ENCODE measurements at regions not wholly inside any gene's neighbourhood (a gene's known extent, or its start where the extent isn't known, plus 50 kb on each side); places are given as distances from the start of the nearest gene placed in this dataset.

DNA sequence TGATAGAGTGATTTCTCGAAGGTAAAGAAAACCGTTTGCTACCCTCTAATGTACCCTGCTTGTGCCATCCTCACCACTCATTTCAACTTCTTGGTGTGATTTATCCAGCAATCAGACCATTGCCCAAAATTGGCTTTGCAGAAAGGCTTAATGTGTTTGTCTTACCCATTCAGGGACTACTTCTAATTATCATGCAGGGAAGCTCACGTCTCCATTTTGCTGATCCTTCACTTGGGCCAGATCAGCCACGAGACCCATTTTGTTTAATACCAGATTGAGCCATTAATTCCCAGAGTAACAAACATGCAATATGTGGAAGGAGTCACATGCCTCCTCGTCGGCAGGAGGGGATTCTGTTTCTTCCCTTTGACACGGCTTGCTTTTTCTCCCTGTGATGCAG, 51.1 kb upstream of the CRY1 start:
- no peak overlapping the region for H3K4me3 ChIP-seq (ENCODE audit: low read length, poor library complexity, severe bottlenecking)
- no peak for TF ChIP-seq EZH2phosphoT487 (IDR thresholded peaks at IDR 0.05; ENCODE audit: borderline replicate concordance)
- TF ChIP-seq, protein P1, sequence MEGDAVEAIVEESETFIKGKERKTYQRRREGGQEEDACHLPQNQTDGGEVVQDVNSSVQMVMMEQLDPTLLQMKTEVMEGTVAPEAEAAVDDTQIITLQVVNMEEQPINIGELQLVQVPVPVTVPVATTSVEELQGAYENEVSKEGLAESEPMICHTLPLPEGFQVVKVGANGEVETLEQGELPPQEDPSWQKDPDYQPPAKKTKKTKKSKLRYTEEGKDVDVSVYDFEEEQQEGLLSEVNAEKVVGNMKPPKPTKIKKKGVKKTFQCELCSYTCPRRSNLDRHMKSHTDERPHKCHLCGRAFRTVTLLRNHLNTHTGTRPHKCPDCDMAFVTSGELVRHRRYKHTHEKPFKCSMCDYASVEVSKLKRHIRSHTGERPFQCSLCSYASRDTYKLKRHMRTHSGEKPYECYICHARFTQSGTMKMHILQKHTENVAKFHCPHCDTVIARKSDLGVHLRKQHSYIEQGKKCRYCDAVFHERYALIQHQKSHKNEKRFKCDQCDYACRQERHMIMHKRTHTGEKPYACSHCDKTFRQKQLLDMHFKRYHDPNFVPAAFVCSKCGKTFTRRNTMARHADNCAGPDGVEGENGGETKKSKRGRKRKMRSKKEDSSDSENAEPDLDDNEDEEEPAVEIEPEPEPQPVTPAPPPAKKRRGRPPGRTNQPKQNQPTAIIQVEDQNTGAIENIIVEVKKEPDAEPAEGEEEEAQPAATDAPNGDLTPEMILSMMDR (conservative IDR thresholded peaks at IDR 0.05; ENCODE audit: low read length), result no peak
- no peaks in the 10 kb centered on the region for H3K4me1 ChIP-seq (ENCODE audit: insufficient read depth, low read length, poor library complexity, severe bottlenecking)

DNA sequence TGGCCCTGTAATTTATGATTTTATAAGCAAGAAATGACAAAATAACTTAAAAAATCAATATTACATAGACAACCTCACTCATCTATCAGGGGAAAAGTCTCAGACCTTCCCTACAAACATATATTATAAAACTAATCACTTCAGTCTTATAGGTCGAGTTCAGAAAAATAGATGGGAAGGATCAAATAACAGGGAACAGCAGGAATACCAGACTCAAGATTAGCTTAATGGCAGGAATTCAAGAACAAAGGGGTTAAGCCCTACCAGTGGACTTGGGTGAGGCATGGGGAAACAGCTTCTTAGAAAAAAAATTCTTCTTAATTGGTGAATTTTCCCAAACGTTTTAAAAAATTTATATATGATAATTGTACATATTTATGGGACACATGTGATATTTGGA, 51.6 kb upstream of the CRY1 start:
- Histone ChIP-seq H2AFZ (ENCODE audit: low read length) (no peak overlapping the region), H3K9me2 (replicated peaks; ENCODE audit: low read depth, low read length) (no peaks in the 10 kb centered on the region), H3K4me3 (ENCODE audit: low read length, poor library complexity, severe bottlenecking) (no peak overlapping the region), H3K4me2 (ENCODE audit: low read depth, low read length, poor library complexity, severe bottlenecking) (no peak overlapping the region), H3K36me3 (ENCODE audit: insufficient read depth, low read length) (no peaks in the 10 kb centered on the region), H3K27me3 (ENCODE audit: insufficient read depth, low read length, poor library complexity, severe bottlenecking) (no peaks in the 10 kb centered on the region), H4K20me1 (ENCODE audit: insufficient read depth, low read length, poor library complexity, severe bottlenecking) (no peaks in the 10 kb centered on the region), H3F3A (ENCODE audit: low read depth) (no peaks in the 10 kb centered on the region), H3K9me3 (ENCODE audit: insufficient read depth, low read depth, low read length) (no peaks in the 10 kb centered on the region), H3K4me1 (ENCODE audit: insufficient read depth, low read length, poor library complexity, severe bottlenecking) (no peaks in the 10 kb centered on the region), H3K79me2 (ENCODE audit: insufficient read depth, low read length) (no peaks in the 10 kb centered on the region), H3K9ac (ENCODE audit: low read depth, low read length, poor library complexity, severe bottlenecking) (no peak overlapping the region)
- TF ChIP-seq, protein P1 (conservative IDR thresholded peaks at IDR 0.05; ENCODE audit: low read length), result no peak
- no peak for TF ChIP-seq EZH2phosphoT487 (IDR thresholded peaks at IDR 0.05; ENCODE audit: borderline replicate concordance)

More for the DNA sequence above, 51.1 kb upstream of the CRY1 start:
- H3K4me2 ChIP-seq (ENCODE audit: low read depth, low read length, poor library complexity, severe bottlenecking), result no peak overlapping the region
- no peaks in the 10 kb centered on the region for H3K36me3 ChIP-seq (ENCODE audit: insufficient read depth, low read length)
- H3K27me3 ChIP-seq (ENCODE audit: insufficient read depth, low read length, poor library complexity, severe bottlenecking), result no peaks in the 10 kb centered on the region
- H4K20me1 ChIP-seq (ENCODE audit: insufficient read depth, low read length, poor library complexity, severe bottlenecking), result no peaks in the 10 kb centered on the region
- no peaks in the 10 kb centered on the region for H3K79me2 ChIP-seq (ENCODE audit: insufficient read depth, low read length)
- H3K9me2 ChIP-seq (replicated peaks; ENCODE audit: low read depth, low read length), result no peaks in the 10 kb centered on the region
- H2AFZ ChIP-seq (ENCODE audit: low read length), result no peak overlapping the region
- H3K9ac ChIP-seq (ENCODE audit: low read depth, low read length, poor library complexity, severe bottlenecking), result no peak overlapping the region
- no peaks in the 10 kb centered on the region for H3K9me3 ChIP-seq (ENCODE audit: insufficient read depth, low read depth, low read length)
- H3F3A ChIP-seq (ENCODE audit: low read depth), result no peaks in the 10 kb centered on the region

DNA sequence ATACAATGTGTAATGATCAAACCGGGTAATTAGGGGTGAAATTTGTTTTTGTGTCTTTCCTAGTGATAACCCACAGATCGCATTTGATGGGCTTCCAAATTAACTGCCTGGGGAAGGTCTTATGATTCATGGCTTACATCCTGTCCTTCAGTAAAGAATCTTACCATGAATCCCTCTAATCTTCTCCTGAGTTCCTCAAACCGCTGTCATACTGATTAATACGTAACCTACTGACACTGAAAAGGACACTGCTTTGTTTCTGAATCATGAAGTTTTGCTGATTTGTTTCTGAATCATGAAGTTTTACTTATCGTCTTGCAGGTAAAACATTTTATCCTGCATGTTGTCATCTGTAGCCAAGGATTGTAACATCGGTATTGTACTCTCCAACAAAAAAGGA, 52.0 kb upstream of the CRY1 start:
- TF ChIP-seq EZH2phosphoT487 (IDR thresholded peaks at IDR 0.05; ENCODE audit: borderline replicate concordance), result no peak
- TF ChIP-seq, protein P1 (conservative IDR thresholded peaks at IDR 0.05; ENCODE audit: low read length), result no peak
- Histone ChIP-seq H4K20me1 (ENCODE audit: insufficient read depth, low read length, poor library complexity, severe bottlenecking) (no peaks in the 10 kb centered on the region), H3K4me1 (ENCODE audit: insufficient read depth, low read length, poor library complexity, severe bottlenecking) (no peaks in the 10 kb centered on the region), H3K27me3 (ENCODE audit: insufficient read depth, low read length, poor library complexity, severe bottlenecking) (no peaks in the 10 kb centered on the region), H3K9me2 (replicated peaks; ENCODE audit: low read depth, low read length) (no peaks in the 10 kb centered on the region), H3K9ac (ENCODE audit: low read depth, low read length, poor library complexity, severe bottlenecking) (no peak overlapping the region), H3K9me3 (ENCODE audit: insufficient read depth, low read depth, low read length) (no peaks in the 10 kb centered on the region), H3K79me2 (ENCODE audit: insufficient read depth, low read length) (no peaks in the 10 kb centered on the region), H2AFZ (ENCODE audit: low read length) (no peak overlapping the region), H3F3A (ENCODE audit: low read depth) (no peaks in the 10 kb centered on the region), H3K4me2 (ENCODE audit: low read depth, low read length, poor library complexity, severe bottlenecking) (no peak overlapping the region), H3K4me3 (ENCODE audit: low read length, poor library complexity, severe bottlenecking) (no peak overlapping the region), H3K36me3 (ENCODE audit: insufficient read depth, low read length) (no peaks in the 10 kb centered on the region)
